ENCODE measurements at regions not wholly inside any gene's neighbourhood (a gene's known extent, or its start where the extent isn't known, plus 50 kb on each side); places are given as distances from the start of the nearest gene placed in this dataset.

DNA sequence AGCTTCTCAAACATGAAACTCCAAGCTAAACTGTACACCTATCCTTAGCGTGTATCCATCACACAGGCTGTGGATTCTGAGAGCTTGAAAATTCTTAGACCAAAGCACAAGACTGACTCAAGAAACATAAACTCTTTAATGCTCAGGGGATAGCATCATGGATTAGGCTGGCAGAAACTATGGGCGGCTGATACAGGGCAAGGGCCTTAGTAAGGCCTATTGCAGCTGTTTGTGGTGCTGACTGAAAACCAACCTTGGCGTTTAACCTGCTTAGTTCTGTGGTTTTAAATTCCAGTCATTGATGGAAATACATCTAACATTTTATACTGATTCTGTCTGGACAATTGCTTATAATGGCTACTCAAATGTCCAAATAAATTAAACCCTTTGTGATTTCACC, 183.7 kb downstream of the TLR4 start:
- TF ChIP-seq, protein P1, sequence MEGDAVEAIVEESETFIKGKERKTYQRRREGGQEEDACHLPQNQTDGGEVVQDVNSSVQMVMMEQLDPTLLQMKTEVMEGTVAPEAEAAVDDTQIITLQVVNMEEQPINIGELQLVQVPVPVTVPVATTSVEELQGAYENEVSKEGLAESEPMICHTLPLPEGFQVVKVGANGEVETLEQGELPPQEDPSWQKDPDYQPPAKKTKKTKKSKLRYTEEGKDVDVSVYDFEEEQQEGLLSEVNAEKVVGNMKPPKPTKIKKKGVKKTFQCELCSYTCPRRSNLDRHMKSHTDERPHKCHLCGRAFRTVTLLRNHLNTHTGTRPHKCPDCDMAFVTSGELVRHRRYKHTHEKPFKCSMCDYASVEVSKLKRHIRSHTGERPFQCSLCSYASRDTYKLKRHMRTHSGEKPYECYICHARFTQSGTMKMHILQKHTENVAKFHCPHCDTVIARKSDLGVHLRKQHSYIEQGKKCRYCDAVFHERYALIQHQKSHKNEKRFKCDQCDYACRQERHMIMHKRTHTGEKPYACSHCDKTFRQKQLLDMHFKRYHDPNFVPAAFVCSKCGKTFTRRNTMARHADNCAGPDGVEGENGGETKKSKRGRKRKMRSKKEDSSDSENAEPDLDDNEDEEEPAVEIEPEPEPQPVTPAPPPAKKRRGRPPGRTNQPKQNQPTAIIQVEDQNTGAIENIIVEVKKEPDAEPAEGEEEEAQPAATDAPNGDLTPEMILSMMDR (IDR thresholded peaks at IDR 0.05; ENCODE audit: low read depth, low read length), result no peak
- in situ Hi-C loops (cut with HindIII; ENCODE audit: low sequenced_read_pairs), result no loop called here
- H3K4me3 ChIP-seq (ENCODE audit: low read depth, low read length), result no peak overlapping the region
- no peak for DNase-seq (ENCODE audit: low read depth, low spot score)

DNA sequence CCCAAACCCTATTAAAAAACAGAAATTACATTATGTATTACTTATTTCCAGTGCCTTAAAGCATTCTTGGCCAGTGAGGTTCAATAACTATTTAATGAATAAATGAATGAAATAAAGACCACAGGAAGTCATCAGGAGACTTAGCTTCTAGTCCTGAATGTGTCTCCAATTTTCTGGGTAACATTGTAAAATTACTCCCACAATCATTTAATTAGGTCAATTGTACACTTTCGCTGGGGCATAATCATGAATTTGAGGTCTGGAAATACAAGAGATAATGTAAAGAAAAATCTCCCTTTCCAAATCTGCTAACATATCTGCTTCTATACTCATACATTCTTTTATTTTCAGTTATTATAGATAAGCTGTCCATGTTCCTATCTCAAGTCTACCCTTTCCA, 199.2 kb downstream of the TLR4 start:
- in situ Hi-C loops (cut with HindIII; ENCODE audit: low sequenced_read_pairs), result no loop called here
- TF ChIP-seq, protein P1 (IDR thresholded peaks at IDR 0.05; ENCODE audit: low read depth, low read length), result no peak
- no peak for DNase-seq (ENCODE audit: low read depth, low spot score)
- no peak overlapping the region for H3K4me3 ChIP-seq (ENCODE audit: low read depth, low read length)

- TF ChIP-seq, protein P1 (IDR thresholded peaks at IDR 0.05; ENCODE audit: low read depth, low read length), result no peak
- in situ Hi-C loops (cut with HindIII; ENCODE audit: low sequenced_read_pairs), result no loop called here
- DNase-seq (ENCODE audit: low read depth, low spot score), result no peak
- H3K4me3 ChIP-seq (ENCODE audit: low read depth, low read length), result no peak overlapping the region
Observed at GRCh38 chr9:117906763-117907162, 202.6 kb downstream of the TLR4 start.

DNA sequence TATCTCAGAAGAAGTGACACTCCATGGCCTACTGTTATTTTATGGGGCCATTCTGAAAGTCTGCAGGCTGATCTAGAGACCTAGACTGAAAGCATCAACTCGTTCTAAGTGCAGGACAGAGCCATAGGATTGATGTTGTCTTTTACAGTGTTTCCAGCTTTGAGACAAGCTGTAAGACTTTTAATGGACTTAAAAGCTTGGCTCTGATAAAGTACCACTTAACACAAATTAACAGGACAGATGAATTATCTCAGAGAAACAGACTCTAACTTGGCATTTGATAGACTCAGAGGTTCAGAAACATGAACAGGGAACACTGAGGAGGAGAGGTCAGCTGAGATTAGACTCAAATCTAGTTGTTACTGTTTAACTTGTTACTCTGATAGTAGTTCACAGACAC, 203.2 kb downstream of the TLR4 start:
- no peak for DNase-seq (ENCODE audit: low read depth, low spot score)
- in situ Hi-C loops (cut with HindIII; ENCODE audit: low sequenced_read_pairs), result no loop called here
- TF ChIP-seq, protein P1 (IDR thresholded peaks at IDR 0.05; ENCODE audit: low read depth, low read length), result no peak
- H3K4me3 ChIP-seq (ENCODE audit: low read depth, low read length), result no peak overlapping the region

DNA sequence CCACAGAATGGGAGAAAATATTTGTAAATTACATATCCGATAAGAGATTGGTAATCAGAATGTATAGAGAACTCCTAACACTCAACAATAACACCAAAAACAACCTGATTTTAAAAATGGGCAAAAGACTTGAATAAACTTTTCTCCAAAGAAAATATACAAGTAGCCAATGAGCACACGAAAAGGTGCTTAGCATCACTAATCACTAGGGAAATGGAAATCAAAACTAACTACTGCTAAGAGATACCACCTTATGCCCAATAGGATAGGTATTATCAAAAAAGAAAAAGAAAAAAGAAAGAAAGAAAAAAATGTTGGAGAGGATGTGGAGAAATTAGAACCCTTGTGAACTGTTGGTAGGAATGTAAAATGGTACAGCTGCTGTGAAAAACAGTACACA, 212.1 kb downstream of the TLR4 start:
- TF ChIP-seq, protein P1 (IDR thresholded peaks at IDR 0.05; ENCODE audit: low read depth, low read length), result no peak
- H3K4me3 ChIP-seq (ENCODE audit: low read depth, low read length), result no peak overlapping the region
- DNase-seq (ENCODE audit: low read depth, low spot score), result no peak
- in situ Hi-C loops (cut with HindIII; ENCODE audit: low sequenced_read_pairs), result no loop called here

GRCh38 chr9:117917873-117918272, 213.7 kb downstream of the TLR4 start:
- DNase-seq (ENCODE audit: low read depth, low spot score), result no peak
- in situ Hi-C loops (cut with HindIII; ENCODE audit: low sequenced_read_pairs), result no loop called here
- TF ChIP-seq, protein P1 (IDR thresholded peaks at IDR 0.05; ENCODE audit: low read depth, low read length), result no peak
- no peak overlapping the region for H3K4me3 ChIP-seq (ENCODE audit: low read depth, low read length)

DNA sequence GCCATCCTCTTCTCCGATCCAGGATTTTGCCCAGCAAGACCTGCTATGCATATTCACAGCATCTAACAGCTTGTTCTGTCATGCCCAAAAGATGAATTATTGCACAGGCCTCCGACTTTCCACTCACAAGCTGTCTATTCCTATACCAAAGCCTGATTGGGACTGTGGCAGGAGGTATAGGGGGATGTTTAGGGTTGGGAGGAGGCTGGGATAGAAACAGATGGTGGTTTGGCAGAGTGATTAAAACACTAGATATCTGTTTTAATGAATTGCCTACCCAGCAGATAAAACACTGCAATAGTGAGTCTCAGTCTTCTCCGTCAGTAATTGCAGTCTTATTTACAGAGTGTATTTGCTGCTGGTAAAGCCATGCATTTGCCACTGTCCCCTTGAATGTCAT, 215.3 kb downstream of the TLR4 start:
- in situ Hi-C loops (cut with HindIII; ENCODE audit: low sequenced_read_pairs), result no loop called here

More for the DNA sequence above, 215.3 kb downstream of the TLR4 start:
- no peak for DNase-seq (ENCODE audit: low read depth, low spot score)
- TF ChIP-seq, protein P1 (IDR thresholded peaks at IDR 0.05; ENCODE audit: low read depth, low read length), result no peak
- H3K4me3 ChIP-seq (ENCODE audit: low read depth, low read length), result no peak overlapping the region
